GM18951 (cell line): ENCODE measurements at regions not wholly inside any gene's neighbourhood (a gene's known extent, or its start where the extent isn't known, plus 50 kb on each side); places are given as distances from the start of the nearest gene placed in this dataset.

Experiments
- POLR2A ChIP-seq: IDR thresholded peaks from 4 replicates; pipeline ENCODE4 v1.6.1; 2011; ENCODE audit warnings: mild to moderate bottlenecking; ENCODE audit not compliant: insufficient read length, insufficient read depth; ENCODE audit errors: extremely low read depth
- in situ Hi-C: fragments of 300-500 bp; cut with MboI; formaldehyde crosslinking; loops from one replicate; pipeline ENCODE4 v1.12.0; 2022; ENCODE audit warnings: low sequenced_read_pairs, mixed read lengths, inconsistent platforms; ENCODE audit not compliant: unreplicated experiment

DNA sequence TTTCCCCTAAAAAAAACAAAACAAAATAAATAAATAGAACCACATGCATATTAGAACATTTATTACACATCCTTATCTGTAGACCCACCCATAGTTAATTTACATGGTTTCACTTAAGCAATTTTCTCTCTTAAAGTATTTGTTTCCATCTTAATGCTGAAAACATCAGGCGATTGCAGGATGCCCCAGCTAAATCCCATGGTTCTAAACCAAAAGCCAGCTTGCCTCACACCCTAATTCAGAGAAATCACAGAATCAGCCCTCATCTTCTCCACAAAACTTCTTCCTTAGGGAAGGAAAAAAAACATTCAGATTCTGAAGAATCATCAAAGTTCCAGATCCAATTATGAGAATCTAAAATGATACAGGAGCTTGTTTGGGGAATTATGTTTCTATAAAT lies 67.6 kb upstream of the MTHFD1L start:
- in situ Hi-C loops, result no loop called here
- no peak for TF ChIP-seq POLR2A

DNA sequence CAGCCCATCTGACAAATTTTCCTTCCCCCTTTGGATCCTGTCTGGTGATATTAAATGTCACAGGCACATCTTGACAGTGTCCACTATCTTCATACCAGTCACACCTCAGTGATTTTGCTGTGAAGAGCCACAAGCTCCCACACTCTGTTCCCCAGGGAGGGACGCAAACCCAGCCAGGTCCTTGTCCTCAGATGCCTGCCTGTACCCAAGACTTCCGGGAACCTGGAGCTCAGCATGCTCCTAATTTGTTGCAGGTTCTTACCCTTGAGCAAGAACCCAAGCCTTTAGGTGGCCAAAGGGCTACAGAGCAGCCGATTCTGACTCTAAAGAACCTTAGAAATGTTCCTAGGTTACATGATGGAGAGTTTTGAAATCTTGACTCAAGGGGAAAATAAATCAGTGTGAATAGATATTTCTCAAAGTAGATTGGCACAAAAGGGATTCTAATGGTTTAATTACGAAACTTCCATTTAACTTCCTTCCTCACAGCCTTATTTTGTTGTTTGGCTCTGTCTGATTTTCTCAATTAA lies 66.2 kb upstream of the MTHFD1L start:
- no peak for TF ChIP-seq POLR2A
- in situ Hi-C loops, result no loop called here

DNA sequence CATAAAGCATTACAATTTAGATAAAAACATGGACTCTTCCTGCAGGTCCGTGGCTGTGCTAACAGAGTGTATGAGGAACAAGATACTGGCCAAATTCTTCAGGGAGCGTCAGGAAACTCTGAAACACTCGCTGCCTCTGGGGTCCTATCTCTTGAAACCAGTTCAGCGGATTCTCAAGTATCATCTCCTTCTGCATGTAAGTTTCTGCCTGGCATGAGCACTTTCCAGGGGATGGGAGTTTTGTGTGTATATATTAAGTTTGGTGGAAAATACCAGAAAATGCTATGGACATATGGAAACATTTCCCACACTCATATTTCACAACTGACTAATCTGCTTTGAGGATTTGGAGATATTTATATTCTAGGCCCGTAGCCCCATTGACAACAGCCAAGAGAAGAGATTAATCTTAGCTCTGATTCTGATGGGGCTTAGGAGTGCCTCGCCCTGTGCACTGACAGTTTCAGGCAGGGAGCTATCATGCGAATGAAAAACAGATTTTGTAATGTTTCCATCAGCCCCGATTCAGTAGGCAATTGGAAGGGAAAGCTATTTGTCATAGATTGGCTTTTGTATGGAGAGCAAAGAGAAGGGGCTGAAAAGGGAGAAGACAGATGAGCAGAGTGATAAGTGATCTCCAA lies 64.7 kb upstream of the MTHFD1L start:
- in situ Hi-C loops, result no loop called here
- TF ChIP-seq POLR2A, result no peak

DNA sequence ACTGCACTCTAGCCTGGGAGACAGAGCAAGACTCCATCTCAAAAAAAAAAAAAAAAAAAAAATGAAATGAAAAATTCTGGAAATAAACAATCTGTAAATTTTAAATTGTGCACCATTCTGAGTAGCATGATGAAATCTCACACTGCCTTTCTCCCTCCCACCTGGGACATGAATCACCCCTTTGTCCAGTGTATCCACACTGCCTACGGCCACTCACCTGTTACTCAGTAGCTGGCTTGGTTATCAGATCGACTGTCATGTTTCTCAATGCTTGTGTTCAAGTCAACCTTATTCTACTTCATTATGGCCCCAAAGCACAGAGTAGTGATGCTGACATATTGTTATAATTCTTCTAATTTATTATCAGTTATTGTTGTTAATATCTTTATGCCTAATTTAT lies 58.7 kb upstream of the MTHFD1L start:
- no peak for TF ChIP-seq POLR2A
- in situ Hi-C loops, result no loop called here

DNA sequence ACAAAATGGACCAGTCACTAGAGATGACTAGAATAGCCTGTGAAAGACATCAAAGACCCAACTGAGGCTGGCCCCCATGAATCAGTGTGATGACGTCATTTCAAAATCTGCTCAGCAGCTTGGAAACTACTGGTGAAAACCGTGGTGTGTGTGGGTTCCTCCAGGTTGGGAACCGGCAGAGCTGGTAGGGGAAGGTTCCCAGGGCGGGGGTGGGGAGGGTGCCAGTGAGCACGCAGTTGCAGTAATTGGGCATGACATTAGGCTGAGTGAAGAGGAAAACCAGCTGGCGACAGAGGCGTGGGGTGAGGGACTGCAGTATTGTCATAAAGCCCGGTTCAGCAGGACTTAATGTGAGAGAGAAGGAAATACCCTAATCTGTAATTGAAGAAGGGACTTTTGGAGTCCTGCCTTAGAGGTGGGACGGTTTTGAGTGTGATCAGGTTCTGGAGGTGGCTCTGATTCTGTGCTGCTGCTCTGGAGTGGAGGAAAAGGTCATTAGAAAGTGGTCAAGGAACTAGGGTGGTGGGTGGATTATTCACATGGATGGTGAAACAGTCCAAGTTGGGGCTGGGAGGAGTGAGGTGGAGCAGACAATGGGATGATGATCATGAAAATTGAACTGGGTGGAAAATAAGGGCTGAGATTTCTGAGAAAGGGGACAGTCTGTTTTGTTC lies 52.0 kb upstream of the MTHFD1L start:
- in situ Hi-C loops, result loop anchor here (5.0 to 10.0 kb wide), 2 partner anchors 396 to 729 kb away; no protein-coding TSS in a partner anchor
- TF ChIP-seq POLR2A, result no peak

DNA sequence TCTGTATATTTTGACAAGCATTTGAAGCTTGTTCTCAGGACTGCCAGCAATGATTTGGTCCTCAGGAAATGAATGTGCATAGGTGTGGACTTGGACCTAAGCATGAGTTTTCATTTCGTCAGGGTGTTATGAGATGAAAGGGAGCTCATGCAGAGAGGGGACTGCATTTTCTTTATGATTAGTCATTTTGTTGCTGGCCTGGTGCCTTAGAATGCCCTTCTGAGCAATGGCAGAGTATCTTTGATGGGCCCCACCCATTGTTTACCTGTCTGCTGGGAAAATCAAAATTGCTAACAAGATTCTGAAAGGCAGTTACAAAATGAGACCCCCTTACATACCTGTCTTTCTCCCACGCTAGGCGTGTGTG lies 51.5 kb upstream of the MTHFD1L start:
- TF ChIP-seq POLR2A, result no peak
- in situ Hi-C loops, result loop anchor here (5.0 to 10.0 kb wide), 2 partner anchors 397 to 729 kb away; no protein-coding TSS in a partner anchor
